ENCODE measurements at regions not wholly inside any gene's neighbourhood (a gene's known extent, or its start where the extent isn't known, plus 50 kb on each side); places are given as distances from the start of the nearest gene placed in this dataset.

DNA sequence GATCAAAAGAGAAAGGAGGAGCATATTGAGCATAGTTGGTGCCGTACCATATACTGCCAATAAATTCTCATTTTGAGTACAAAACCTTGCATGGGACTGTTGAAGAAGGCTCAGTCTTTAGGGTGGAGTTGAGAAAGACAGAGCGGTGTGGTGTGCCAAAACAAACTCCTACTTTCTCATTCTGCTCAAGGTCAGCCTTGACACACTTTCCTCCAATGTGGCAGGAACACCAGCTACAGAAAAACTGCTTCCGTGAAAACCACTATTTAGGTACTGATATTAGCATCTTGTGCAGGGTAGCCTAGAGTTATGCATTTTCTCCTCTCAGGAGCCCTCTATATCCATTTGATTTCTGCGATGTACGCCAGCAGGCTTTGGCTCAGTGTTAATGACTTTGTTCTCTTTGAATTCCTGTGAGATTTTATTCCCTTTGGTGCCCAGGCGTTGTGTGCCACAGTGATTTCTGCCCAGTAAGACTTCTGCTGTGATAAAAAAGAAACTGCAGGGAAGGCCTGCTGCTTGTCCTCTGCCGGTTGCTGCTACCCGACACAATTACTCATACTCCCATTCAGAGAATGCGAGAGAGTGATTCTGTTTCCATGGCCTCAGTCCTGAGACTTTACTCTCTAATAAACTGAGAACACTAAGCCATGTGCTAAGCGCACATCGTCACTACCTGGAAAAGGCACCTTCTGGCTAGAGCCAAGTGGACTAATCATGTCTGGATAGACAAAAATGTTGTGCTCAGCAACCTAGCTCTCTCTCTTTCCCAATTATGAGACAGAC is 88.3 kb upstream of the MDM1 start:
- TF ChIP-seq, protein P1, sequence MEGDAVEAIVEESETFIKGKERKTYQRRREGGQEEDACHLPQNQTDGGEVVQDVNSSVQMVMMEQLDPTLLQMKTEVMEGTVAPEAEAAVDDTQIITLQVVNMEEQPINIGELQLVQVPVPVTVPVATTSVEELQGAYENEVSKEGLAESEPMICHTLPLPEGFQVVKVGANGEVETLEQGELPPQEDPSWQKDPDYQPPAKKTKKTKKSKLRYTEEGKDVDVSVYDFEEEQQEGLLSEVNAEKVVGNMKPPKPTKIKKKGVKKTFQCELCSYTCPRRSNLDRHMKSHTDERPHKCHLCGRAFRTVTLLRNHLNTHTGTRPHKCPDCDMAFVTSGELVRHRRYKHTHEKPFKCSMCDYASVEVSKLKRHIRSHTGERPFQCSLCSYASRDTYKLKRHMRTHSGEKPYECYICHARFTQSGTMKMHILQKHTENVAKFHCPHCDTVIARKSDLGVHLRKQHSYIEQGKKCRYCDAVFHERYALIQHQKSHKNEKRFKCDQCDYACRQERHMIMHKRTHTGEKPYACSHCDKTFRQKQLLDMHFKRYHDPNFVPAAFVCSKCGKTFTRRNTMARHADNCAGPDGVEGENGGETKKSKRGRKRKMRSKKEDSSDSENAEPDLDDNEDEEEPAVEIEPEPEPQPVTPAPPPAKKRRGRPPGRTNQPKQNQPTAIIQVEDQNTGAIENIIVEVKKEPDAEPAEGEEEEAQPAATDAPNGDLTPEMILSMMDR (IDR thresholded peaks at IDR 0.05; ENCODE audit: control insufficient read depth, insufficient read depth, low read depth, low read length, missing control alignments), result no peak
- no peak overlapping the region for H3K4me3 ChIP-seq (ENCODE audit: control insufficient read depth, low read depth, low read length)
- DNase-seq (ENCODE audit: low read depth), result no peak

DNA sequence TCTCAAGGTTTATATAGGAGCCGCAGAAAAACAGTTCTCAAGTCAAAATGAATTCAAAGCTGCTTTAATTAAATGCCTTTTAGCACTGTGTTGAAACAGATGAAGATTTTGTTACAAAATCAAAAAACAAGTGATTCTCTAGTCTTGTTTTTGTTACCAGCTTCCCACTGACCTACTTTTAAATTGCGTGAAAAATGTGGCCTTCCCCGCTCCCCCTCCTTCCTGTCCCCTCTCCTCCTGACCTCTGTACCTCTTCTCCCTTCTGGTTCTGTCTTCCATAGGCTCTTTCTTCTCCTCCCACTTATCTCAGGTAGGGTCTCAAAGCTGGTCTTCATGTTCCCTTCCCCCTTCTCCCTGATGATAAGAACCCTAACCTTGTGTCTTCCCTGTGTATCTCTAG is 90.0 kb upstream of the MDM1 start:
- TF ChIP-seq, protein P1 (IDR thresholded peaks at IDR 0.05; ENCODE audit: control insufficient read depth, insufficient read depth, low read depth, low read length, missing control alignments), result no peak
- no peak overlapping the region for H3K4me3 ChIP-seq (ENCODE audit: control insufficient read depth, low read depth, low read length)
- DNase-seq (ENCODE audit: low read depth), result no peak

DNA sequence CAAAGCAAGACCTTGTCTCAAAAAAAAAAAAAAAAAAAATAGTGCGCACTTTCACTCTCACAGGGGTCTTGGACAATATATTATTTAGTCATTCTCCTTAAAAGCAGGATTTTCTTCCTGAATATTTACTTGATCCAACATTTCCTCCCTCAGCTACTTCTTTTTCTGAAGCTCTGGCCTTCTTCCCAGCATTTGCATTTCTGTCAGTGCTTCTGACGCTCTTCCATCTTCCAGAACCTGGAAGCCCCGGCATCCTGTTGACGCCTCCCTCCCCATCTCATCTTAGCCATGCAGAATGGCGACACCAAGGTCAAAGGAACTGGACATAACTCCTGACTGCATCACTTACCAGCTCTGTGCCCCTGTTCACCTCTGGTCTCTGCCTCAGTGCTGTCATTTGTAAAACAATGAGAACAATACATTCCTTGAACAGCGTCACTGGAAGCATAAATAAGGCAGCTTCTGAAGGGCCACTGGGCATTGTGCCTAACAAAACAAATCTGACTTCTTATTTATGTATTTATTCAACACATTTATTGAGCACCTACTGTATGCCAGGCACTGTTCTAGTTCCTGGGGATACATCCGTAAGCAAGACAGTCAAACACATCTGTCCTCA is 90.9 kb upstream of the MDM1 start:
- TF ChIP-seq, protein P1 (IDR thresholded peaks at IDR 0.05; ENCODE audit: control insufficient read depth, insufficient read depth, low read depth, low read length, missing control alignments), result no peak
- no peak for DNase-seq (ENCODE audit: low read depth)
- H3K4me3 ChIP-seq (ENCODE audit: control insufficient read depth, low read depth, low read length), result no peak overlapping the region

DNA sequence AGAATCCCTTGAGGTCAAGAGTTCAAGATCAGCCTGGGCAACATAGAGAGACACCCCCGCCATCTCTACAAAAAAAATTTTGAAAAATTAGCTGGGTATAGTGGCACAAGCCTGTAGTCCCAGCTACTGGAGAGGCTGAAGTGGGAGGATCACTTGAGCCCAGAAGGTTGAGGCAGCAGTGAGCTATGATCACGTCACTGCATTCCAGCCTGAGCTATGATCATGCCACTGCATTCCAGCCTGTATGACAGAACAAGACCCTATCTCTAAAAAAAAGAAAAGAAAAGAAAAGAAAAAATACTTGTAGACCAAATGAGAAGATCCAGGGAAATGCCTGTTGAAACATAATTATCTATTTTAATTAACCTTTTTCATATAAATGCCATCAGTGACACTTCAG is 93.8 kb upstream of the MDM1 start:
- DNase-seq (ENCODE audit: low read depth), result no peak
- TF ChIP-seq, protein P1 (IDR thresholded peaks at IDR 0.05; ENCODE audit: control insufficient read depth, insufficient read depth, low read depth, low read length, missing control alignments), result no peak
- no peak overlapping the region for H3K4me3 ChIP-seq (ENCODE audit: control insufficient read depth, low read depth, low read length)

DNA sequence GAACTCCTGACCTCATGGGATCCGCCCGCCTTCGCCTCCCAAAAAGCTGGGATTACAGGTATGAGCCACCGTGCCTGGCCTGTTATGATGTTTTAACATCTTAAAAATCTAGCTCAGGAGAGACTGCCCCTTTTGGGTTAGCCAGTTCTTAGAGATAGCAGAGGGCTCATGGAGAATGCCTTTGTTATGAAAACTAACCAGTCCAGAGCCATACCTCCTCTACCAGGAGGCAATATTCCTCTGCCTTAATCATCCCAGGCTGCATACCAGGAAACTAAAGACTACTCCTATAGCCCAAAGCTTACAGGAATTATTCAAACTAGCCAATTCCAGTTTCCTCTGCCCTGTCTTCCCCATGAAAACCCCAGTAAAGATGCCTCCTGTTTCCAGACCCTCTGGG is 96.0 kb upstream of the MDM1 start:
- TF ChIP-seq, protein P1 (IDR thresholded peaks at IDR 0.05; ENCODE audit: control insufficient read depth, insufficient read depth, low read depth, low read length, missing control alignments), result no peak
- no peak for DNase-seq (ENCODE audit: low read depth)
- H3K4me3 ChIP-seq (ENCODE audit: control insufficient read depth, low read depth, low read length), result no peak overlapping the region

DNA sequence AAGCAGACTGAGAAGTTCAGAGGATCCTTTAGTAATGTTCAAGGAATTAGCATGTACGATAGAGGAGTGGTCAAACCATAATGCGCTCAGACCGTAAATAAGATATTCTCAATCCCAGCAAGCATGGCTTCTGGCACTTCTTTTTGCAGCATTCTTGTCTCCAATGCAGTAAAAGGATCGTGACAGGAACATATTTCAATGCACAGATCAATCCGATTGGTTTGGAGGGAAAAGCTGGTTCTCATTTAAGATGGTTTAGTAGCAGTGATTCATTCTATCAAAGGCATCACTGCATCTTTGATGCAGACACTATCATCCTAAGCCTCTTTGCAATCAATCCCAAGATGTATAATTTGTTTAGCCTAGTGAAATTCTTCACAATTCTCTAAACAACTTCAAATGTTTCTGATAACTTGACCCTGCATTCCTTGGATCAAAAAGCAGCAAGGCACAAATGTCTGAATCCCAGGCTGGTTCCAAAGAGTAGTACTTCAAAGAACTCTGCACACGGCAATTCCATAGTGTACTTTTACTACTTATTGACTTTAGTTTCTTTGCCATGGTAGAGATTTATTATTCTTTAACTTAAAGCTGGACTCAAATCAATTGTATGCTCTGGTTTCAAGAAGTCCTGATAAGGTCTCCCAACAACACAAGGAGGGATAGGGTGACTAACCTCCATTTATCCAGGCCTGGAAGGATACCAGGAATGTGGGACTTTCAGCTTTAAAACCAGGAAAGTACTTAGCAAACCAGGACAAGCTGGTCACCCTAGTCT is 96.8 kb upstream of the MDM1 start:
- TF ChIP-seq, protein P1 (IDR thresholded peaks at IDR 0.05; ENCODE audit: control insufficient read depth, insufficient read depth, low read depth, low read length, missing control alignments), result no peak
- no peak for DNase-seq (ENCODE audit: low read depth)
- no peak overlapping the region for H3K4me3 ChIP-seq (ENCODE audit: control insufficient read depth, low read depth, low read length)
